ENCODE measurements at regions not wholly inside any gene's neighbourhood (a gene's known extent, or its start where the extent isn't known, plus 50 kb on each side); places are given as distances from the start of the nearest gene placed in this dataset.
"Not testable (repeated sequence)": the region's sequence is repeated elsewhere in the genome, so short reads cannot be mapped to it uniquely, and the experiment has no call there.

DNA sequence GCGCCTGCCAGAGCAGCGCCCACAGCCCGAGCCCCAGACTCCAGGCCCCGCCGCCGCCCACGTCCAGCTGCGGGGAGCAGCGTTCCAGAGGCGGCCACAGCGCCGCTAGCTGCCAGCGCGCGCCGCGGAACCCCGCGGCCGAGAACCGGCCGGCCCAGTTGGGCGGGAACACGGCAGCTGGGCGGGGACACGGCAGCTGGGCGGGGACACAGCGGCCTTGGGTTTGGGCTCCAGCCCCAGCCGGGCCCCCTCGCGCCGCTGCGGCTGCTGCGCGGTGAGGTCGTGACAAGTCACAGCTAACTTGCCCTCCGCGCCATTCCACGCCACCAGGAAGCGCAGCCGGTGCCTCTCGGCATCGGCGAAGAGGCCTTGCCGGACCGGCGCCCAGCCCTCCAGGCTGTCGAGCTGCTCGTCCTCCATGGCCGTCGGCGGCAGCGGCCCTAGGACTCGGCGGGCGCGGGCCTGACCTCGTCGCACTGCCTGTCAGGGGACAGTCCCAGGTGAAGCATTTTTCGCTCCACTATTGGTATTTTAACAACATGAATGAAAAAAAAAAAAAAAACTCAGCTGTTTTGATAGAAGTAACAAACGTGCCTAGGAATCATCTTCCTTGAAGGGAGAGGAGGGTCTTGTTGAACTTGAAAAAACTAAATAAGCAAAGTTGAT, 56.6 kb upstream of the GOLGA8N start:
- DNase-seq (ENCODE audit: low read depth in 4 of 4, low spot score in 2 of 4) = peak in 3 of 4 donors; percentile 2 to 4 (median 4)

- not testable (repeated sequence) for DNase-seq (ENCODE audit: low read depth in 4 of 4, low spot score in 2 of 4)
Measured at GRCh38 chr15:32536057-32536493, 57.2 kb upstream of the GOLGA8N start.

- not testable (repeated sequence) for DNase-seq (ENCODE audit: low read depth in 4 of 4, low spot score in 2 of 4)
Measured at GRCh38 chr15:32535150-32535898, 57.9 kb upstream of the GOLGA8N start.

DNA sequence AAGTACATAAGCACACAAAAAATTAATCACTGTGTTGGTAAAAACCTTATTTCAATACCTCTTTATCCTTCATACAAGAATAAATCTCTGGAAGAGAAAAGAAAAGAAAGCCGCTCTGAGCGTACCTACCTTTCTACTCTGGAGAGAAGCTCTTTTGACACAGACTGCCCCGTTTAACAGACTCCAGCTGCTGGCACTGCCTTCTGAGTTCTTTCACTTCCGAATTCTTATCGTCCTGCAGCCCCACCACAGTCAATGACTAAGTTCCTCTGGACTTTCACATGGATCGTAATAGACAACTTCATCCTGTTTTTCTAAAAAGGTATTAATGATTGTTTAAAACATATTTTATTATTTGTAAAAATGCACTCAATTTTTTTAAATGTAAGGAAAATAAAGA, 67.5 kb upstream of the GOLGA8O start:
- DNase-seq (ENCODE audit: low read depth in 4 of 4, low spot score in 2 of 4) = not testable (repeated sequence)

- not testable (repeated sequence) for DNase-seq (ENCODE audit: low read depth in 4 of 4, low spot score in 2 of 4)
Measured at GRCh38 chr15:32522421-32522820, 67.0 kb upstream of the GOLGA8O start.

GRCh38 chr15:32518976-32519375, 63.5 kb upstream of the GOLGA8O start:
- DNase-seq (ENCODE audit: low read depth in 4 of 4, low spot score in 2 of 4) = not testable (repeated sequence)

- DNase-seq (ENCODE audit: low read depth in 4 of 4, low spot score in 2 of 4) = not testable (repeated sequence)
Measured at GRCh38 chr15:32518013-32518412, 62.6 kb upstream of the GOLGA8O start.

- DNase-seq (ENCODE audit: low read depth in 4 of 4, low spot score in 2 of 4) = not testable (repeated sequence)
Measured at GRCh38 chr15:32516954-32517353, 61.5 kb upstream of the GOLGA8O start.

- DNase-seq (ENCODE audit: low read depth in 4 of 4, low spot score in 2 of 4) = not testable (repeated sequence)
Measured at GRCh38 chr15:32513378-32513777, 57.9 kb upstream of the GOLGA8O start.

DNA sequence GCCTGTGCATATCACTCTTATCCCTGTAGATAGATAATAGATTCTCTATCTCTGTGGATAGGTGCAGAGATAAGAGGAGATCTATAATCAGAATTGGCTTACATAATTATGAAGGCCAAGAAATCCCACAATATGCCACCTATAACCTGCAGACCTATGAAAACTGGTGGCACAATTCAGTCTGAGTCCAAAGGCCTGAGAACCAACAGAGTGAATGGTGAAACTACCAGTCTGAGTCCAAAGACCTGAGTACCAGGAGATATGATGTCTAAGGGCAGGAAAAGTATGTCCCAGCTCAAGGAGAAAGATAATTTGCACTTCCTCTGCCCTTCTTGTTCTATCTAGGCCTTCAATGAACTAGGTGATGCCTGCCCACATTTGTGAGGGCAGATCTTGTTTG, 54.6 kb upstream of the GOLGA8O start:
- DNase-seq (ENCODE audit: low read depth in 4 of 4, low spot score in 2 of 4) = not testable (repeated sequence)

- DNase-seq (ENCODE audit: low read depth in 4 of 4, low spot score in 2 of 4) = not testable (repeated sequence)
Measured at GRCh38 chr15:32508081-32508480, 52.6 kb upstream of the GOLGA8O start.

DNA sequence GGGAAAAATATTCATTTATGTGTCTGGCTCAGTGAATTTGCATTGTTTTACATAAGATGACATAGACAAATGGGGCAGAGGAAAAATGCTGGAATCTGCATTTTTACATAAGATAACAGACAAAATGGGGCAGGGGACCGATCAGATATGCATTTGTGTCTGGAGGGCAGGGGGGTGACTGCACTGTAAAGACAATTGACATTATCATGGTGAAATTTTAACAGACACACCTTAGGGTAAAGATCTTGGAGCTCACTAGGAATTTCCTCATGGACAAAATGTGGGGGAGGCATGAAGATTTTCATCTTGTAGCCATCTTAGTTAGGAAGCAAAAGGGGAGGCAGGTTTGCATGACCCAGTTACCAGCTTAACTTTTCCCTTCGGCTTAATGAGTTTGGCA, 51.4 kb upstream of the GOLGA8O start:
- not testable (repeated sequence) for DNase-seq (ENCODE audit: low read depth in 4 of 4, low spot score in 2 of 4)

GRCh38 chr15:32505633-32506032, 50.2 kb upstream of the GOLGA8O start:
- DNase-seq (ENCODE audit: low read depth in 4 of 4, low spot score in 2 of 4) = not testable (repeated sequence)

Measured in left renal cortex interstitium (tissue), 4 donors.